IMR-90 (cell line): ENCODE measurements at regions not wholly inside any gene's neighbourhood (a gene's known extent, or its start where the extent isn't known, plus 50 kb on each side); places are given as distances from the start of the nearest gene placed in this dataset.

ENCODE experiments used
- MAFK ChIP-seq: IDR thresholded peaks from 2 replicates; pipeline ENCODE4 v1.6.1; 2012; ENCODE audit warnings: low read depth, low read length, improper control_type of control experiment
- POLR2A ChIP-seq: IDR thresholded peaks from 2 replicates; pipeline ENCODE4 v1.6.1; 2012; ENCODE audit warnings: mild to moderate bottlenecking, low read depth, low read length
- SMC3 ChIP-seq: fragments of 150-350 bp; IDR thresholded peaks from 2 replicates; pipeline ENCODE4 v1.6.1; 2016; ENCODE audit warnings: low read depth, mild to moderate bottlenecking, antibody characterized with exemption, low read length, moderate library complexity

DNA sequence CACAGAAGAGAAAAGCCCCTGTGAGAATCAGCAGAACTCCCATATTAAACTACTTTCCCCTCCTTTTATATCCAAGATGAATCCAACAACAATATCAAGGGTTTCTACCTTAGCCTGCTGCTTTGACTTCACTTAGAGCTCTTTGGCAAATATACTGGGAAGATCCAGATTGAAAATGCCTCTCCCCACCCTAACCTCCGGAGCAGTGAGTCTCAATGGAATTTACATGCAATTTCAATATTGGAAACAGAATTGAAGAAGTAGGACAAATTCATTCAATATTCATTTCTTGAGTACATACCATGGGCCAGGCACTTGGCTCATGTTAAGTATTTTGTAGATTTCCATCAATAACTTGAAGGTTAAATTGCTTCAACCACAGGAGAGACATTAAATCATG lies 457.4 kb downstream of the TBC1D4 start:
- no peak for TF ChIP-seq POLR2A
- no peak for TF ChIP-seq MAFK
- no peak for TF ChIP-seq SMC3
